MCF 10A (cell line): ENCODE measurements at regions not wholly inside any gene's neighbourhood (a gene's known extent, or its start where the extent isn't known, plus 50 kb on each side); places are given as distances from the start of the nearest gene placed in this dataset.

Experiments
- BruUV-seq: library from RNA; stranded (reverse); fragments of 400-500 nt; replicated peaks from 2 replicates; lab custom pipeline; 2021; lab: Mats Ljungman, UMichigan
- CTCF ChIA-PET: fragments of 300-600 bp; sonication (Branson Sonifier 250); formaldehyde crosslinking; extraction: SDS; loops from one replicate; lab custom pipeline; 2021; ENCODE audit warnings: antibody characterized with exemption, inconsistent platforms; lab: Yijun Ruan, JAX
- POLR2A ChIA-PET: fragments of 300-600, 350-650 bp; sonication (Branson Sonifier 250); formaldehyde crosslinking; extraction: SDS; loops from one replicate; lab custom pipeline; 2020; ENCODE audit warnings: antibody characterized with exemption, inconsistent platforms; lab: Yijun Ruan, JAX
- DNase-seq: peaks from one replicate; pipeline ENCODE4 v3.0.0-alpha.2; 2018; ENCODE audit not compliant: unreplicated experiment
- H3K27ac Mint-ChIP-seq: one replicate; pipeline ENCODE4 v1.8.0; 2022; ENCODE audit warnings: mild to moderate bottlenecking, low read depth, mixed read lengths; ENCODE audit not compliant: unreplicated experiment
- H3K27me3 Mint-ChIP-seq: one replicate; pipeline ENCODE4 v1.8.0; 2022; ENCODE audit warnings: mixed read lengths; ENCODE audit not compliant: insufficient read depth, unreplicated experiment
- H3K36me3 Mint-ChIP-seq: one replicate; pipeline ENCODE4 v1.8.0; 2022; ENCODE audit warnings: mild to moderate bottlenecking, moderate library complexity, mixed read lengths; ENCODE audit not compliant: insufficient read depth, unreplicated experiment
- H3K4me1 Mint-ChIP-seq: one replicate; pipeline ENCODE4 v1.8.0; 2022; ENCODE audit warnings: mixed read lengths; ENCODE audit not compliant: insufficient read depth, unreplicated experiment
- H3K4me3 Mint-ChIP-seq: one replicate; pipeline ENCODE4 v1.8.0; 2022; ENCODE audit warnings: mild to moderate bottlenecking, moderate library complexity, mixed read lengths; ENCODE audit not compliant: unreplicated experiment
- H3K9me3 Mint-ChIP-seq: one replicate; pipeline ENCODE4 v1.8.0; 2022; ENCODE audit warnings: mixed read lengths; ENCODE audit not compliant: unreplicated experiment
- CTCF ChIP-seq: fragments of 200-600 bp; IDR thresholded peaks from one replicate; pipeline ENCODE4 v1.8.0; 2022; ENCODE audit warnings: antibody characterized with exemption, mild to moderate bottlenecking; ENCODE audit not compliant: unreplicated experiment
- intact Hi-C: fragments of 100-400 bp; cut with micrococcal nuclease; formaldehyde crosslinking; loops from 2 replicates; pipeline ENCODE4 v1.14.1; 2022

GRCh38 chr1:221470000-221470698, 271.7 kb downstream of the DUSP10 start:
- no peaks in the 10 kb centered on the region for H3K4me1 Mint-ChIP-seq
- BruUV-seq, result no TSS peak
- no peak overlapping the region for H3K4me3 Mint-ChIP-seq
- no peaks in the 10 kb centered on the region for H3K36me3 Mint-ChIP-seq
- no peak for DNase-seq
- no peak for TF ChIP-seq CTCF
- no peak overlapping the region for H3K27ac Mint-ChIP-seq
- CTCF ChIA-PET, result interaction anchor here (0.7 to 5.0 kb wide), 6 partner anchors 7 to 985 kb away, joined by 3 to 33 read pairs (median 6); no protein-coding TSS in a partner anchor
- H3K9me3 Mint-ChIP-seq, result no peaks in the 10 kb centered on the region
- H3K27me3 Mint-ChIP-seq, result no peaks in the 10 kb centered on the region
- intact Hi-C loops, result no loop called here
- POLR2A ChIA-PET, result interaction anchor here (0.6 to 1.6 kb wide), 4 partner anchors 10 to 1232 kb away, joined by 3 to 4 read pairs (median 4); no protein-coding TSS in a partner anchor

GRCh38 chr1:221473411-221473810, 268.5 kb downstream of the DUSP10 start:
- no peak for DNase-seq
- Mint-ChIP-seq H3K9me3 (no peaks in the 10 kb centered on the region), H3K4me3 (no peak overlapping the region), H3K4me1 (no peaks in the 10 kb centered on the region), H3K36me3 (no peaks in the 10 kb centered on the region), H3K27ac (no peak overlapping the region), H3K27me3 (no peaks in the 10 kb centered on the region)
- CTCF ChIA-PET, result interaction anchor here (0.6 to 4.5 kb wide), 7 partner anchors 70 to 1161 kb away, joined by 3 to 23 read pairs (median 3); no protein-coding TSS in a partner anchor
- intact Hi-C loops, result no loop called here
- no peak for TF ChIP-seq CTCF
- POLR2A ChIA-PET, result interaction anchor here (0.7 to 1.0 kb wide), 2 partner anchors 268 to 628 kb away, joined by 4 read pairs; partner anchors contain the start of gene DUSP10
- no TSS peak for BruUV-seq

GRCh38 chr1:221477252-221477651, 264.6 kb downstream of the DUSP10 start:
- no peak for DNase-seq
- no peaks in the 10 kb centered on the region for H3K27me3 Mint-ChIP-seq
- no peaks in the 10 kb centered on the region for H3K9me3 Mint-ChIP-seq
- no TSS peak for BruUV-seq
- no peak for TF ChIP-seq CTCF
- CTCF ChIA-PET, result interaction anchor here (0.5 to 9.5 kb wide), 90 partner anchors 9 to 1159 kb away, joined by 3 to 163 read pairs (median 4); partner anchors contain the start of gene DUSP10
- H3K36me3 Mint-ChIP-seq, result no peaks in the 10 kb centered on the region
- no peak overlapping the region for H3K4me3 Mint-ChIP-seq
- H3K4me1 Mint-ChIP-seq, result no peaks in the 10 kb centered on the region
- intact Hi-C loops, result loop anchor here (5.0 kb wide), 1 partner anchor 250 kb away; no protein-coding TSS in a partner anchor
- POLR2A ChIA-PET, result interaction anchor here (0.6 to 4.7 kb wide), 10 partner anchors 10 to 978 kb away, joined by 3 to 64 read pairs (median 6); partner anchors contain the start of gene DUSP10
- H3K27ac Mint-ChIP-seq, result no peak overlapping the region
